Stimulated activated CD8-positive, alpha-beta memory T cell treated with anti-CD3 and anti-CD28 coated beads, Interleukin-4, amount 100 ng/mL, for 1 hour (primary cell): ENCODE measurements at regions not wholly inside any gene's neighbourhood (a gene's known extent, or its start where the extent isn't known, plus 50 kb on each side); places are given as distances from the start of the nearest gene placed in this dataset.

Experiments
- DNase-seq, 2 donors: peaks; one replicate each; pipeline ENCODE4 v3.0.0-alpha.2; 2020; ENCODE audit warnings: low read depth in 2 of 2, low spot score in 1 of 2

GRCh38 chr6:9621276-9621675, 793.6 kb downstream of the TFAP2A start:
- DNase-seq = no peak

- no peak for DNase-seq
These were observed 794.2 kb downstream of the TFAP2A start for GRCh38 chr6:9620687-9621086.

- no peak for DNase-seq
These were observed 794.6 kb downstream of the TFAP2A start for GRCh38 chr6:9620263-9620662.

GRCh38 chr6:9614778-9615177, 800.1 kb downstream of the TFAP2A start:
- no peak for DNase-seq

GRCh38 chr6:9612489-9612888, 802.4 kb downstream of the TFAP2A start:
- no peak for DNase-seq

GRCh38 chr6:9610620-9611415, 804.1 kb downstream of the TFAP2A start:
- DNase-seq = no peak

- DNase-seq = no peak
These were observed 808.3 kb downstream of the TFAP2A start for GRCh38 chr6:9606435-9607134.

GRCh38 chr6:9594746-9595145, 820.1 kb downstream of the TFAP2A start:
- DNase-seq = no peak

- no peak for DNase-seq
These were observed 821.3 kb downstream of the TFAP2A start for GRCh38 chr6:9593554-9593953.

- no peak for DNase-seq
These were observed 831.0 kb downstream of the TFAP2A start for GRCh38 chr6:9583753-9584352.

GRCh38 chr6:9581155-9581554, 833.7 kb downstream of the TFAP2A start:
- no peak for DNase-seq

GRCh38 chr6:9576521-9576920, 838.4 kb downstream of the TFAP2A start:
- DNase-seq = no peak

GRCh38 chr6:9566096-9566495, 848.8 kb downstream of the TFAP2A start:
- DNase-seq = no peak

GRCh38 chr6:9564021-9564420, 850.9 kb downstream of the TFAP2A start:
- no peak for DNase-seq

GRCh38 chr6:9563568-9563967, 851.3 kb downstream of the TFAP2A start:
- DNase-seq = no peak

GRCh38 chr6:9554806-9555205, 860.1 kb downstream of the TFAP2A start:
- no peak for DNase-seq

GRCh38 chr6:9554323-9554722, 860.6 kb downstream of the TFAP2A start:
- no peak for DNase-seq

- DNase-seq = no peak
These were observed 861.9 kb downstream of the TFAP2A start for GRCh38 chr6:9553002-9553401.

GRCh38 chr6:9543649-9544048, 871.2 kb downstream of the TFAP2A start:
- DNase-seq = no peak

- no peak for DNase-seq
These were observed 874.2 kb downstream of the TFAP2A start for GRCh38 chr6:9540534-9541126.

- no peak for DNase-seq
These were observed 874.7 kb downstream of the TFAP2A start for GRCh38 chr6:9540126-9540525.

GRCh38 chr6:9539231-9539755, 875.6 kb downstream of the TFAP2A start:
- no peak for DNase-seq
